Lower lobe of right lung (tissue), 2 donors: ENCODE measurements at regions not wholly inside any gene's neighbourhood (a gene's known extent, or its start where the extent isn't known, plus 50 kb on each side); places are given as distances from the start of the nearest gene placed in this dataset.

ENCODE experiments used
- ATAC-seq, 2 donors: fragments of 200-7000 bp; cut with Tn5 transposase; one replicate each; pipeline ENCODE4 v1.9.1; 2020 to 2022; ENCODE audit warnings: mild to moderate bottlenecking in 2 of 2, moderate library complexity in 2 of 2
- DNase-seq: peaks from one replicate; pipeline ENCODE4 v3.0.0-alpha.2; 2020
- H3K27ac ChIP-seq: fragments of 200-600 bp; one replicate; pipeline ENCODE4 v1.8.0; 2022
- H3K27me3 ChIP-seq: fragments of 200-600 bp; one replicate; pipeline ENCODE4 v1.8.0; 2022; ENCODE audit warnings: low read depth
- H3K36me3 ChIP-seq: fragments of 200-600 bp; one replicate; pipeline ENCODE4 v1.8.0; 2022; ENCODE audit warnings: mild to moderate bottlenecking
- H3K4me1 ChIP-seq: fragments of 200-600 bp; one replicate; pipeline ENCODE4 v1.8.0; 2022
- H3K4me3 ChIP-seq: fragments of 200-600 bp; one replicate; pipeline ENCODE4 v1.8.0; 2022; ENCODE audit warnings: mild to moderate bottlenecking
- H3K9me3 ChIP-seq: fragments of 200-600 bp; one replicate; pipeline ENCODE4 v1.8.0; 2022
- intact Hi-C: fragments of 100-400 bp; cut with DNase I; formaldehyde crosslinking; loops from one replicate; pipeline ENCODE4 v1.11.0; 2022
- TF ChIP-seq, protein P1 (sequence below): fragments of 200-600 bp; IDR thresholded peaks from one replicate; pipeline ENCODE4 v1.8.0; 2022; ENCODE audit warnings: antibody characterized with exemption, mild to moderate bottlenecking
- donor health status: DM: no; HTN: yes; CAD: no; lungs with severe emphysema.

- DNase-seq (no peak), ATAC-seq (no peak)
- Histone ChIP-seq H3K4me3 (no peak overlapping the region), H3K36me3 (no peaks in the 10 kb centered on the region), H3K27ac (no peak overlapping the region), H3K27me3 (no peaks in the 10 kb centered on the region), H3K4me1 (no peaks in the 10 kb centered on the region), H3K9me3 (no peaks in the 10 kb centered on the region)
- intact Hi-C loops: no loop called here
- TF ChIP-seq, protein P1, sequence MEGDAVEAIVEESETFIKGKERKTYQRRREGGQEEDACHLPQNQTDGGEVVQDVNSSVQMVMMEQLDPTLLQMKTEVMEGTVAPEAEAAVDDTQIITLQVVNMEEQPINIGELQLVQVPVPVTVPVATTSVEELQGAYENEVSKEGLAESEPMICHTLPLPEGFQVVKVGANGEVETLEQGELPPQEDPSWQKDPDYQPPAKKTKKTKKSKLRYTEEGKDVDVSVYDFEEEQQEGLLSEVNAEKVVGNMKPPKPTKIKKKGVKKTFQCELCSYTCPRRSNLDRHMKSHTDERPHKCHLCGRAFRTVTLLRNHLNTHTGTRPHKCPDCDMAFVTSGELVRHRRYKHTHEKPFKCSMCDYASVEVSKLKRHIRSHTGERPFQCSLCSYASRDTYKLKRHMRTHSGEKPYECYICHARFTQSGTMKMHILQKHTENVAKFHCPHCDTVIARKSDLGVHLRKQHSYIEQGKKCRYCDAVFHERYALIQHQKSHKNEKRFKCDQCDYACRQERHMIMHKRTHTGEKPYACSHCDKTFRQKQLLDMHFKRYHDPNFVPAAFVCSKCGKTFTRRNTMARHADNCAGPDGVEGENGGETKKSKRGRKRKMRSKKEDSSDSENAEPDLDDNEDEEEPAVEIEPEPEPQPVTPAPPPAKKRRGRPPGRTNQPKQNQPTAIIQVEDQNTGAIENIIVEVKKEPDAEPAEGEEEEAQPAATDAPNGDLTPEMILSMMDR: no peak
These were observed 112.8 kb downstream of the DACT2 start for GRCh38 chr6:168206661-168207274.

DNA sequence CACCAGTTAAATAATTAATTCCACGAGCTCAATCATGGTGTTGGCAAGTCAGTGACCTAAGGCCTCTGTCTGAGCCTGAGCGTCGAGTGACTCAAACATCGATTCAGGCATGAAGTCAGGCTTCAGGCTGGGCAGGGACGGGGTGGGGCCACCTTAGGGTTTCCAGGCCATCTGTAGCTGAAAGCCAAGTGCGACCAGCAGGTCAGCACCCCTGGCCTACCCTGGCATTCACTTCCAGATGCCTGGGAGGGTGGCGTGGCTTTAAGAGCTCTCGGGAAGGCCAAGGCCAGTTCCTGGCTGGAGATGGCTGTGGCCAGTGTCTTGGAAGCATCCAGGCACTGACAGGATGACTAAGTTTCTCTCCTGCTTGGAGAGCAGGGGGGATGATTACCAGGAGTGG is 113.4 kb downstream of the DACT2 start:
- no peak for DNase-seq
- no peaks in the 10 kb centered on the region for H3K9me3 ChIP-seq
- TF ChIP-seq, protein P1: no peak
- H3K4me1 ChIP-seq: no peaks in the 10 kb centered on the region
- H3K27ac ChIP-seq: no peak overlapping the region
- no peak overlapping the region for H3K4me3 ChIP-seq
- intact Hi-C loops: no loop called here
- no peaks in the 10 kb centered on the region for H3K36me3 ChIP-seq
- H3K27me3 ChIP-seq: no peaks in the 10 kb centered on the region
- ATAC-seq: no peak

DNA sequence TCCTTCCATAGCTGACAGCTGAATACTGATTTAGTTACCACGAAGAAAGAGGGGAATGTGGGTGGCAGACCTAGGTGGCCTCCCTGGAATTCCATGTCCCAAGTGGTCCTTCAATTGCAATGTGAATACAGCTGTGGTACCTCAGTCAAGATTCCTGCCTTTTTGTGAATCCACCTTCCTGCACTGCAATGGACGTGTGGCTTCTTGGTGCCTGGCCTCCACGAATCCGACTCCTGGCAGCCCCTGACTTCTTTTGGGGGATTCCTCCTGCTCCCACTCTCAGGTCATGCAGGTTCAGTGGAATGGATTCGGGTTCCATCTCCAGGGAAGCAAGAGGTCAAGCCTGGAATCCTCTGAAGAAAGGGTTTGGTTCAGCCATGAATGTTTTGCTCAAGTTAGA is 117.8 kb downstream of the DACT2 start:
- Histone ChIP-seq H3K4me3 (no peak overlapping the region), H3K27me3 (no peaks in the 10 kb centered on the region), H3K36me3 (no peaks in the 10 kb centered on the region), H3K9me3 (no peaks in the 10 kb centered on the region), H3K4me1 (no peaks in the 10 kb centered on the region), H3K27ac (no peak overlapping the region)
- ATAC-seq: no peak
- intact Hi-C loops: no loop called here
- TF ChIP-seq, protein P1: no peak
- no peak for DNase-seq

GRCh38 chr6:168201383-168201782 is 118.2 kb downstream of the DACT2 start:
- intact Hi-C loops: no loop called here
- H3K36me3 ChIP-seq: no peaks in the 10 kb centered on the region
- H3K9me3 ChIP-seq: no peaks in the 10 kb centered on the region
- no peak overlapping the region for H3K27ac ChIP-seq
- H3K27me3 ChIP-seq: no peaks in the 10 kb centered on the region
- no peaks in the 10 kb centered on the region for H3K4me1 ChIP-seq
- TF ChIP-seq, protein P1: no peak
- no peak for DNase-seq
- no peak overlapping the region for H3K4me3 ChIP-seq
- ATAC-seq: no peak

GRCh38 chr6:168200571-168201134 is 118.9 kb downstream of the DACT2 start:
- no peak for DNase-seq
- intact Hi-C loops: no loop called here
- Histone ChIP-seq H3K4me1 (no peaks in the 10 kb centered on the region), H3K27me3 (no peaks in the 10 kb centered on the region), H3K36me3 (no peaks in the 10 kb centered on the region), H3K9me3 (no peaks in the 10 kb centered on the region), H3K4me3 (no peak overlapping the region), H3K27ac (no peak overlapping the region)
- no peak for ATAC-seq
- TF ChIP-seq, protein P1: no peak
